ENCODE measurements at regions not wholly inside any gene's neighbourhood (a gene's known extent, or its start where the extent isn't known, plus 50 kb on each side); places are given as distances from the start of the nearest gene placed in this dataset.

DNA sequence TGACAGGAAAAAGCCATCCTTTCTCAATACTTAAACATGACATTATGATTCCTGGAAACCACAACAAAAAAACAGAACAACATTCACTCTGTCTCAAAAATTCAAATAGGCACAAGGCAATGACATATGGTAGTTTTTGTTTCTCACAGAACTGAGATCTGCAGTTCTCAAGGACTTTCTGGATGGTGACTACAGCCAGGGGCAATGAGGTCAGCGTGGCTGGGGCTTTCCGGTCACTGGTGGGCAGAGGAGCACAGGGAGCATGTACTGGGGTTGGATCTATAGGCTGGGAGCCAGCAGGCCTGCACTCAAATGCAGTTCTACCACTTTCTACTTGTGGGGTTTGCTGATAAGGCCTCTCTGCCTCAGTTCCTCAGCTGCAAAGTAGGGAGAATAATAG lies 72.0 kb downstream of the CTAGE1 start:
- Histone ChIP-seq H3K4me2 (ENCODE audit: low read depth, low read length) (no peak overlapping the region), H2AK5ac (ENCODE audit: low read depth, low read length) (no peak overlapping the region), H2AFZ (replicated peaks; ENCODE audit: low read length, poor library complexity) (no peak overlapping the region), H4K91ac (ENCODE audit: insufficient read depth, low read depth, low read length) (no peak overlapping the region), H3K36me3 (ENCODE audit: control insufficient read depth, insufficient read depth, low read length) (no peaks in the 10 kb centered on the region), H3K14ac (replicated peaks; ENCODE audit: low read depth, low read length) (0 out of 2 replicates have a peak overlapping the region, but pooled peaks have one; percentile 29), H2AK9ac (replicated peaks; ENCODE audit: low read depth, low read length, poor library complexity) (no peak overlapping the region), H3K9ac (ENCODE audit: low read depth, low read length) (no peak overlapping the region), H2BK5ac (ENCODE audit: low read depth, low read length, poor library complexity, severe bottlenecking) (no peak overlapping the region), H4K20me1 (ENCODE audit: insufficient read depth, low read length) (no peaks in the 10 kb centered on the region), H3K27ac (ENCODE audit: insufficient read depth, low read length) (no peak overlapping the region), H3K4me3 (ENCODE audit: insufficient read depth, low read depth, low read length) (no peak overlapping the region), H2BK15ac (ENCODE audit: low read depth, low read length) (no peak overlapping the region), H3K79me1 (ENCODE audit: low read depth in 1 of 2, low read length in 2 of 2) (no peaks in the 10 kb centered on the region), H3K18ac (ENCODE audit: low read depth, low read length) (no peak overlapping the region), H3K9me1 (ENCODE audit: insufficient read depth, low read length) (peaks cover 10% of the 10 kb centered on the region), H4K5ac (ENCODE audit: low read depth, low read length) (no peak overlapping the region), H3K9me3 (ENCODE audit: control insufficient read depth, insufficient read depth, low read length) (no peaks in the 10 kb centered on the region), H3K27me3 (ENCODE audit: control insufficient read depth, insufficient read depth, low read length) (no peaks in the 10 kb centered on the region), H2BK20ac (ENCODE audit: low read depth, low read length) (0 out of 2 replicates have a peak overlapping the region, but pooled peaks have one; percentile 2), H3K56ac (ENCODE audit: extremely low read depth, insufficient read depth, low read length) (no peak overlapping the region), H3K4ac (ENCODE audit: low read depth, low read length) (peak overlapping the region; percentile 42; the same call in 1 of the 2 replicates), H3K23ac (ENCODE audit: low read depth, low read length) (no peak overlapping the region), H3K4me1 (ENCODE audit: control insufficient read depth, insufficient read depth, low read length) (peaks cover 24% of the 10 kb centered on the region), H2BK120ac (ENCODE audit: low read depth, low read length) (no peak overlapping the region), H4K8ac (ENCODE audit: low read depth in 2 of 2, low read length in 2 of 2) (no peak overlapping the region)
- TF ChIP-seq FOS (IDR thresholded peaks at IDR 0.05; ENCODE audit: low read depth, low read length), result no peak
- TF ChIP-seq, protein P1, sequence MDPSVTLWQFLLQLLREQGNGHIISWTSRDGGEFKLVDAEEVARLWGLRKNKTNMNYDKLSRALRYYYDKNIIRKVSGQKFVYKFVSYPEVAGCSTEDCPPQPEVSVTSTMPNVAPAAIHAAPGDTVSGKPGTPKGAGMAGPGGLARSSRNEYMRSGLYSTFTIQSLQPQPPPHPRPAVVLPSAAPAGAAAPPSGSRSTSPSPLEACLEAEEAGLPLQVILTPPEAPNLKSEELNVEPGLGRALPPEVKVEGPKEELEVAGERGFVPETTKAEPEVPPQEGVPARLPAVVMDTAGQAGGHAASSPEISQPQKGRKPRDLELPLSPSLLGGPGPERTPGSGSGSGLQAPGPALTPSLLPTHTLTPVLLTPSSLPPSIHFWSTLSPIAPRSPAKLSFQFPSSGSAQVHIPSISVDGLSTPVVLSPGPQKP (IDR thresholded peaks at IDR 0.05; ENCODE audit: borderline replicate concordance, low read depth, low read length), result no peak
- TF ChIP-seq RAD21 (IDR thresholded peaks at IDR 0.05; ENCODE audit: low read length), result no peak
- no peak for TF ChIP-seq CHD1 (IDR thresholded peaks at IDR 0.05; ENCODE audit: low read depth, low read length)
- TF ChIP-seq, protein P2, sequence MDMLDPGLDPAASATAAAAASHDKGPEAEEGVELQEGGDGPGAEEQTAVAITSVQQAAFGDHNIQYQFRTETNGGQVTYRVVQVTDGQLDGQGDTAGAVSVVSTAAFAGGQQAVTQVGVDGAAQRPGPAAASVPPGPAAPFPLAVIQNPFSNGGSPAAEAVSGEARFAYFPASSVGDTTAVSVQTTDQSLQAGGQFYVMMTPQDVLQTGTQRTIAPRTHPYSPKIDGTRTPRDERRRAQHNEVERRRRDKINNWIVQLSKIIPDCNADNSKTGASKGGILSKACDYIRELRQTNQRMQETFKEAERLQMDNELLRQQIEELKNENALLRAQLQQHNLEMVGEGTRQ (IDR thresholded peaks at IDR 0.05; ENCODE audit: low read depth, low read length), result no peak
- no peak for TF ChIP-seq RCOR1 (IDR thresholded peaks at IDR 0.05; ENCODE audit: insufficient replicate concordance, low read length)
- TF ChIP-seq, protein P3, sequence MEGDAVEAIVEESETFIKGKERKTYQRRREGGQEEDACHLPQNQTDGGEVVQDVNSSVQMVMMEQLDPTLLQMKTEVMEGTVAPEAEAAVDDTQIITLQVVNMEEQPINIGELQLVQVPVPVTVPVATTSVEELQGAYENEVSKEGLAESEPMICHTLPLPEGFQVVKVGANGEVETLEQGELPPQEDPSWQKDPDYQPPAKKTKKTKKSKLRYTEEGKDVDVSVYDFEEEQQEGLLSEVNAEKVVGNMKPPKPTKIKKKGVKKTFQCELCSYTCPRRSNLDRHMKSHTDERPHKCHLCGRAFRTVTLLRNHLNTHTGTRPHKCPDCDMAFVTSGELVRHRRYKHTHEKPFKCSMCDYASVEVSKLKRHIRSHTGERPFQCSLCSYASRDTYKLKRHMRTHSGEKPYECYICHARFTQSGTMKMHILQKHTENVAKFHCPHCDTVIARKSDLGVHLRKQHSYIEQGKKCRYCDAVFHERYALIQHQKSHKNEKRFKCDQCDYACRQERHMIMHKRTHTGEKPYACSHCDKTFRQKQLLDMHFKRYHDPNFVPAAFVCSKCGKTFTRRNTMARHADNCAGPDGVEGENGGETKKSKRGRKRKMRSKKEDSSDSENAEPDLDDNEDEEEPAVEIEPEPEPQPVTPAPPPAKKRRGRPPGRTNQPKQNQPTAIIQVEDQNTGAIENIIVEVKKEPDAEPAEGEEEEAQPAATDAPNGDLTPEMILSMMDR (conservative IDR thresholded peaks at IDR 0.05; ENCODE audit: low read depth, low read length), result no peak
- TF ChIP-seq POLR2A (IDR thresholded peaks at IDR 0.05; ENCODE audit: low read depth, low read length), result no peak
- no peak for TF ChIP-seq MAZ (IDR thresholded peaks at IDR 0.05; ENCODE audit: borderline replicate concordance, low read depth, low read length)
- no peak for TF ChIP-seq CEBPB (IDR thresholded peaks at IDR 0.05; ENCODE audit: low read depth, low read length)
- TF ChIP-seq SMC3 (IDR thresholded peaks at IDR 0.05; ENCODE audit: low read depth, low read length), result no peak
- no peak for TF ChIP-seq RFX5 (IDR thresholded peaks at IDR 0.05; ENCODE audit: low read depth, low read length)
- dilution Hi-C loops (cut with HindIII; ENCODE audit: low sequenced_read_pairs, unreplicated experiment) (no loop called here), intact Hi-C loops (cut with micrococcal nuclease) (loop anchor here (1.0 to 5.0 kb wide), 3 partner anchors 31 to 214 kb away; no protein-coding TSS in a partner anchor), in situ Hi-C loops (cut with MboI; ENCODE audit: low sequenced_read_pairs) (no loop called here)
- CTCF ChIA-PET, result no interaction called here
- POLR2A ChIA-PET (ENCODE audit: unreplicated experiment), result no interaction called here
- no peak for ATAC-seq (ENCODE audit: low read depth)
- no CpG with 5 or more reads among the region's 2 CpGs for WGBS, 2 experiments (ENCODE audit: extremely low coverage in 2 of 2, insufficient read length in 1 of 2)
- peak; percentile 23 for DNase-seq
- BruUV-seq (replicated peaks), result no TSS peak

Measured in IMR-90 (cell line).